HTR-8/SVneo (cell line): ENCODE measurements at regions not wholly inside any gene's neighbourhood (a gene's known extent, or its start where the extent isn't known, plus 50 kb on each side); places are given as distances from the start of the nearest gene placed in this dataset.
"Not testable (repeated sequence)": the region's sequence is repeated elsewhere in the genome, so short reads cannot be mapped to it uniquely, and the experiment has no call there.

Experiments
- DNase-seq: peaks from one replicate; pipeline ENCODE4 v3.0.0; 2011; ENCODE audit warnings: low spot score, mixed read lengths; ENCODE audit not compliant: insufficient read length
- FAIRE-seq: peaks from 2 replicates; lab custom pipeline; 2011; peaks lifted over from hg19 to GRCh38; lab: Jason Lieb, UNC

DNA sequence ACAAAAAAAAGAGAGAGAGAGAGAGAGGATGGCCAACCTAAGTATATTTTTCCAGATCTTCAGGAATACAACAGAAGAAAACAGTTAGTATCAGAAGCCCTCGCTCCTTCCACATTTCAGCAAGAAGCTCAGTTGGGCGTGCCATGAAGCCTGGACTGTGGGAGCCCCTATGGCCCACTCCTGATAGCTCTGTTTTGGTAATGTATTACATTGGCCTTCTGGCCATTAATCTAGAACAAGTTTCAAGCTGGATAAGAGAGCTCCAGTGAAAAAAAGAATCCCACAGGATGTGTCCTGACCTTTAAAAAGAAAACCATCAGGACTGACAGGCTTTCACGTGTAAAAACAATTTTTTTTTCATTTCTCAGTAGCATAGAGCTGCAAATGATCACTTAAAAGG is 197.9 kb downstream of the ICOS start:
- no peak for DNase-seq
- FAIRE-seq: no peak

DNA sequence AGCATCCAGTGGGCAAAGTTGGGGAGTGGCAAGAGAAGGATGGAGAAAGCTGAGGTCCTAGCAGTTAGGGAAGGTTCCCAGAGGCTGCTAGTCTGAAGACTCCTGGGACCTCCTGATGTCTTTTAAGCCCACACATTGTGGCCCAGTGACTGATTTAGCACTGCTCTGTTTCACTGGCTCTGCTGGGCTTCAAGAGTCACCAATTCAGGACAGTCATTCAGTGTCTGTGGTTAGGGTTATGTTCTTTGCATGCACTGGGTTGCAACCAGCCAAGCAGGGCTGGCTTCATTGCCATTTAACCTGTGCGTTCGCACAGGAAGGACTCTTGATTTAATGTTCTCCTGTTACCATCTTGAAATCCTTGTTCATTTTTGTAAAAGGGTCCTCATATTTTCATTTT is 199.2 kb downstream of the ICOS start:
- no peak for FAIRE-seq

DNA sequence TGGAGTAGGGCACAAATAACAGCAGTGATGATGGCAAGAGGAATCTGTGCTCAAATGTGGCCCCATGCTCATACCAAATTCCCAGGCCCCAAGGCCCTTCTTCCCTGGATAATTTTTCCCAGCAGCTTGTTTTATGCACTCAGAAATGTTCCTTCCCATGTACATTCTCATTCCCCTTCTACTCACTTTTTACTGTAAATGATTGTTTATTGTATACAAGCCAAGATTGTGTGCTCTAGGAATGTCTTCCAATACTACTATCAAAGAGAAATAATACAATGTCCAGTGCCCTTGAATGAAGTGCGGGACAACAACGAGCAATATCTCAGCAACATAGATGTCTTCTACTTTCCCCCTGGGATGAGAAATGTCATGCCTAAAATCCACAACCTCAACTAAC is 201.6 kb downstream of the ICOS start:
- no peak for DNase-seq
- FAIRE-seq: no peak

More for the DNA sequence above, 199.2 kb downstream of the ICOS start:
- DNase-seq: no peak

DNA sequence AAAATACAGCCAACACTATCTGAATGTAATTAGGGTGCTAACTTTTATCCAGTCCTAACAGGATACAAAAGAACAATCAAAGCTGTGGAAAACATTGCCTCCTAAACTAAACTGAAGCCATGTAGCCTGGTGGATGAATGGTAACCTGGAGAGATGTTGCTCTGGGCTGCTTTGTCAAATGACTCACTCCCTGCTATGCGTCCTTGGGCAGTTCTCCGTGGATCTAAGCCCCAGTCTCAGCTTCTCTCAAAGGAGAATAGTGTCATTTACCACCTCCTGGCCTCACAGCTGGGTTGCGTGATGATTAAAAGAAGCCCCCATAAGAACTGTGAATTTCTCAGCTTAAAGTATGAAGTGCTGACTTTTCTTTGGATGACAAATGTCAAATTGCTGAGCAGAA is 203.7 kb downstream of the ICOS start:
- DNase-seq: no peak
- FAIRE-seq: no peak

DNA sequence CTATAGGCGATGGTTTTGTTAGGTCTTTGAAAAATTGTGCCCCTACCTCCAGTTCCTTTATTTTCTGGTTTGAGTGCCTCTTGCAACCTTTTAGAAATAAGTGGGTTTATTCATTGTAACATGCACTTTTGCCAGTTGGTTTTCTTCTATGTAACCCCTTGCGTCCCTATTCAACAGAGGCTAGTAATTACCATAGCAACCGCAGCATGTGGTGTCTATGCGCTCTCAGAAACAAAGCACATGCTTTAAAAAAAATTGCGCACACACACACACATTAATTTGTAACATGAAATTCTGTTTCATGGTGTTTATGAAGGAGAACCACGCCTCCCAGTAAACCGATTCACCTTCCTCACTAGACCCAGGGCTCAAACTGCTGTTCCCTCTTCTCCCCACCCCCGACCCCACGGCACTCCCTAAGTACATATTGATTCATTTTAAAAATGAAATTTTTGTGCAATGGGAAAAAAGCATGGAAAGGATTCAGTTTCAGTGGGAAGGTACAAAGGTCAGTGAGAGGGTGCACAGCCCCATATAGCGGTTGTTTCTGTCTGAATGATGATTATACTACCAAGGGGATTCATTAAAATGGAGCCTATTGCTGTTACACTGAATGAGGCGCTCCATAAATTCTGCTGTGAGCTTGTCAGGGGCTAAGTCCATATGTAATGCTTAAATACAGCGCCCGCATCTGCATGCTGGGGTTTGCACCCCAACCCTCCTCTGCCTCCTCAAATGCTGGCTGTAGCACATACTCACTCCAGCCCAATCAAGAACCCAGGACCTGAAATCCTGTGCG is 206.9 kb downstream of the ICOS start:
- no peak for FAIRE-seq
- DNase-seq: no peak

DNA sequence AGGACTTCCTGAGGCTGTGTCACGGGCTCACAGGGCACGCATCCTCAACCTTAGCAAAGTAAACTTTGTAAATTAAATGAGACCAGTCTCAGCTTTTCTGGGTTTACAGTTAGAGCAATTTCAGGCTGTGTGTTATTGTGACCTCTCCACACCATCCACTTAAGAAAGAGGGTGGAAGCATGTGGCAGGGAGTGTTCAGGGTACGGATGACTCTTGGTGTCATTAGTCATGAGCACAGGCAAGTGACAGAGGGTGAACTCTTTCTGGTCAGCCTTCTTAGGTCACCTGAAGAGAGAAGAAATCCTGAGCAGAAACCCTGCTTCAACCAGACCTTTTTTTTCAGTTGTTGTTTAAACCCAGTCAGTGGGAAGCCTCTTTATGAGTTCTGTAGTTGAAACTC is 207.9 kb downstream of the ICOS start:
- DNase-seq (no peak), FAIRE-seq (no peak)

DNA sequence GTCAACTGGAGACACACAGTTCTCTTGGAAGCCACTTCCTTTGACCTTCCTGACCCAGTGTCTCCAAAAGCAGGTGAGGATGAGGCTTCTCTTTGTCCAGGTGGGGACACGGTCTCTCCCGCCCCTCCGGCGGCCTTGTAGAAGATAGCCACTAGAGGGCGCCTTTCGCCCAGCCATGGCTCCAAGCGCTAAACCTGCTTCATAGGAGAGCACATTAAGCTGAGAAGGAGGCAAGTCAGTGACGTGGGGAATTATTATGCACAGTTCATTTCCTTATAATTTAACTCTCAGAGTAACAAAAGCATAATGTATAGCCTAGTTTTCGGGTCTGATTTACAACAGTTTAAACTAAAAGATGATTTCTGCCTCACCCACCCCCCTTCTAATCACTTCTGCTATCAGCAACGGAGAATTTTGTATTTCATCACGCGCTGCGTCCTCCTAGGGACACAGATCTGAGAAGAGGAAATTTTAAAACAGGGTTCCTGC is 208.7 kb downstream of the ICOS start:
- no peak for FAIRE-seq
- DNase-seq: peak; percentile 55

DNA sequence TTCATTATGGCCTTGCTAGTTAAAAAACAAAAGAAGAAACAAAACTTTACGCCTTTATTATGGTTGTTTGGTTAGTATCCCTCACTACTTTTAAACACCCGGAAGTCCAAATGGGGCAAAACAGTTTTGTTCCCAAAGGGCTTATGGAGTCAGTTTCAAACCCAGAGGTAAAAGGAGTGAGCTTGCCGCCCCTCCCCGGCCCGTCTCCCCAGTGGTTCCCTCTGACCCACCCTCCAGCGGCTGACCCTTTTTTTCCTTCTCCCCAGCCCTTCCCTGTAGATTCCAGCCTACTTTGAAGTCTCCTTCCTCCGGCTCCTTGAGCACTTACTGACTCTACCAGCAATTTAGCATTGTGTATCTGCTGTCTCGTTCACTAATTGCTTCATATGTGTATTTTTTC is 209.2 kb downstream of the ICOS start:
- FAIRE-seq: no peak
- no peak for DNase-seq

DNA sequence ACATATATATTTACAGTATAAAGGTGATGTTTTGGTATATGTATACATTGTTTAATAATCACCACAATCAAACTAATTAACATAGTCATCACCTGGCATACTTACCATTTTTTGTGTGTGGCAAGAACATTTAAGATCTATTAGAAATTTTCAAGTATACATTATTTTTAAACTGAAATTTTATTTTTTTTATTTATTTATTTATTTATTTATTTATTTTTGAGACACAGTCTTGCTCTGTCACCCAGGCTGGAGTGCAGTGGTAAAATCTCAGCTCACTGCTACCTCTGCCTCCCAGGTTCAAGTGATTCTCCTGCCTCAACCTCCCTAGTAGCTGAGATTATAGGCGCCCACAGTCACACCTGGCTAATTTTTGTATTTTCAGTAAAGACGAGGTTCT is 210.5 kb downstream of the ICOS start:
- not testable (repeated sequence) for DNase-seq, FAIRE-seq

DNA sequence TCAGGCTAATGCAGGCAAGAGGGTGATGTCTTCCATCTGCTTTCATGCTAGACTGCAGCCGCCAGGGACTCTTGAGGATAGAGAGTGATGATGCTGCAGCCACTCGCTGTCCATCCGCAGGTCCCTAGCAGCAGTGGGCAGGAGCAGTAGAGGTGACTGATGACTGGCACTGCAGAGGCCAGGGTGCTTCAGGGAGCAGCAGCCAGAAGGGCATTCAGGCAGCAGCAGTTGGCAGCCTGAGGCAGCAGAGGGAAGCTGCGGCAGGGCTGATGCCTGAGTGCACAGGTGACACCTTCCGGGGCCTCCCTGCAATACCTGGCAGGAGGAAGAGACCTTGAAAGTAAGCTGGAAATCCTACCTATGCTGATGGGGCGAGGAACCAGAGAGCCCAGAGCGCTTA is 214.2 kb downstream of the ICOS start:
- DNase-seq: no peak
- no peak for FAIRE-seq

DNA sequence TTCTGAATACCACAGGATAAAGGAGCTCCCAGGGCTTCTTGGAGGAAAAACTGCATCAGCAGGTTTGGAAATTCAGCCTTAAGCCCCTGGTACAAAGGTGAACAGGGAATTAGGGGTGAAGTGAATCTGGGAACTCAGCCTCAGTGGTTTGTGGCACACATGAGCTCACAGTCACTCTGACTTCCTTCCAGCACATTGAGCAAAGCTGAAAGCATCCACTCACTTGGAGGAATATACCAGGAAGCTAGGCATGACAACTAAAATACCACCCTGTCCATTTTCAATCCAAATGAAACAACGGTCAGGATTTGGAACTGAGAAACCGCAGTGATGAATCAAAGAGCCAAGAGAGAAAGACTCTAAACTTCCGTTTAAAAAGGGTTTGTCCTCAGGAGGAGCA is 216.1 kb downstream of the ICOS start:
- no peak for DNase-seq
- FAIRE-seq: no peak

DNA sequence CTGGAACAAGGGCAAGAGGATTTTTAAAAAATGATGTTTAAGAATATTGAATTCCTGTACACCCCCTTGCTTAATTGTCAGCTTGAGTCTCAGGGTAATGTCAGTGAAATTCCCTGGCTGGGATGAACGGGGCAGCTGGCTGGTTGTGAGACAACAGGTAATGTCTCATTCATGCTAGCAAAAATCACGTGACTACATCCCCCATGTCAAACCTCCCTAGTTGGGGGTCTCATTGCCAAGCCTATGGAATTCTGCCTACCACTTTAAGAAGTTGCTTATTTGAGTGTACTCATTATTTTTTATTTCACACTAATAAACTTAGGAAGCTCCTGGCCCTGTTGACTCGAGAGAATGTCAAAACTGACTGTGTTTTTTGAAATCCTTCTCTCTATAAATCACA is 218.3 kb downstream of the ICOS start:
- FAIRE-seq (no peak), DNase-seq (no peak)

DNA sequence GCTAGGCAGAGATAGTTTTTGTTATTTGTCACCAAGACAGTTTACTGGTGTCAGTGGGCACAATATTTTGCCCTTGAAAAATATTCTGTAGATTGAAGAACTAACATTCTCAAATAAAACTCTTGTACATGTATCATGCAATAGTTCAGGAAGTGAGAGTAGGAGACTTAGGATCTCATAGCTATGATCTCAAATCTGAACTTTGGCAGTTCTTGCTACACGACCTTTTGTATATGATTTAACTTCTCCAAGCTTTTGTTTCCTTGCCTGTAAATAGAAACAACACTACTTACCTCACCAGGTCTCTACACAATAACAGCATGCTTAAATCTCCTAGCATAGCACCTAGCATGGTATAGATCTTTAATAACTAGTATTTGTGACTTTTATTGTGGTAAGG is 219.9 kb downstream of the ICOS start:
- DNase-seq: no peak
- no peak for FAIRE-seq

DNA sequence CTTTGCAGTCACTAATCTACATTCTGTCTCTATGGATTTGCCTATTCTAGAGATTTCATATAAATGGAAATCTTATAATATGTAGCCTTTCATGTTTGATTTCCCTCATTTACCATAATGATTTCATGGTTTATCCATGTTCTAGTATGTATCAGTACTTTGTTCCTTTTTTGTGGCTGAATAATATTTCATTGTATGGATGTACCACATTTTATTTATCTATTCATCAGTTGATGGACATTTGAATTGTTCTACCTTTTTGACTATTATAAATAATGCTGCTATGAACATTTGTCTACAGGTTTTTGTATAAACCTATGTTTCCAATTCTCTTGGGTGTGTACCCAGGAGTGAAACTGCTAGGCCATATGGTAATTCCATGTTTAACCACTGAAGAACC is 221.1 kb downstream of the ICOS start:
- FAIRE-seq: no peak
- DNase-seq: no peak

DNA sequence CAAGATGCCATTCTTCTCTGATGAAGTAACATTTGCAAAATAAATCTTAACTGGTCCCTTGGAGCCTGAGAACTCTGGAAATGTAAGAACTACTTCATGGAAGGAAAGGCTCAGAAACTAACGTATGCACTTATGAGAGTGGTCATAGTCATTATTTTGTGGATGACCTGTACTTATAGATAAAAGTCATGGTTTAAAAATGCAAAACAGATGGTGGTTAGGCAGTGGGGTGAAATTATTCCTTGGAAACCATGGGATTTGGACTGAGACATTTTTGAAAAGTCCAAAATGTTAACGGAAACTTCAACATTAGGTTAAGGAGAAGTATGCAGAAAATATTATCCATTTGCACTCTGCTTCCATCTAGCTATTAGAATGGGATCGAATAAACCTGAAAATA is 223.0 kb downstream of the ICOS start:
- FAIRE-seq (no peak), DNase-seq (no peak)

DNA sequence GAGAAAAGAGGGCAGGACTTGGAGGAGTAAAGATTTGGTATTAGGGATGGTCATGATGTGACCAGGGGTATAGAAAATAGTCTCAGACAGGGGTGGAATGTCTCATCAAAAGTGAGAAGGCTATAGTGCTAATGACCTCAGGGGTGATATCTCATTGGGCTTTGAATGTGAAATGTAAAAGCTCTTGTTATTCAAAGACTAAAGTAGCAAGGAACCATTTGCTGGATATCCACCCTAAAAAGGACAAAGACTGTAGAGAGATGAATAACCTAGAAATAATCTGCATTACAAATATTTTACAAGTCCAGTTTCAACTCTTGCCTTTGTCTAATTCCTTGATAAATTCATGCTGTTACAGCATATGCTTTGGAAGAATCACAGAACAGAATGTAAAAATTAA is 224.4 kb downstream of the ICOS start:
- no peak for DNase-seq
- no peak for FAIRE-seq

DNA sequence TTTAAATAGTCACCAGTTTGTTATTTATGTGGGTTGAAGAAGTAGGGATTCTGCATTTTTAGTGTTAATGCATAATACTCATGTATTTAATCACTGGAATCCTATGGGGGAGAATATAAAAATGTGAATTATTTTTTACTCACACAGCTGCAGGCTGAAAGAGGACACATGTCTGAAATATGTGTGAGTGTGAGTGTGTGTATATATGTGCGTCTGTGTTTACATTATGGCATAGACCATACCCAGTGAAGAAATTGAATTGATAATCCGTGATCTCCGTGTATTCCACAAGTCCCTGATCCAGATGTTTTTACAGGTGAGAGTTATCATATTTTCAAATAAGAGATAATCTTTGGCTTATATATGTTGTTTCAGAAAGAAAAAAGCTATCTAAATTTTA is 225.3 kb downstream of the ICOS start:
- FAIRE-seq: no peak
- DNase-seq: no peak

DNA sequence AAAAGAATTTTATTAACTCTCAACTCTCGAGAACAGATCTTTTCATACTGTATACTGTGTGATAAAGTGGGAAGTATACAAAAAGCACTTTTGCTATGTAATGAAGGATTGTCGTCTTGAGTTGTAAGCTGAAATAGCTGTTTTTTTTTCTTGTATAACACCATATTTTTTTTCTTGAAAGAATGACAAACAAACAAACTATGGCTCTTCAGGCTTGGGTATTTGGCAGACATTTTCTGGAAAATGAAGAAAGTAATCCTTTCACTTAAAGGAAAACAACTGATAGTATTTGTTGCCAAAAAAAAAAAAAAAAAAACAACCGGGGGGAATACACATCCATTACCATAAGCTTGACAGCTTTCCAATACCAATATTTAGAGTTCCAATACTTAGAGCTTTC is 230.4 kb downstream of the ICOS start:
- no peak for FAIRE-seq

DNA sequence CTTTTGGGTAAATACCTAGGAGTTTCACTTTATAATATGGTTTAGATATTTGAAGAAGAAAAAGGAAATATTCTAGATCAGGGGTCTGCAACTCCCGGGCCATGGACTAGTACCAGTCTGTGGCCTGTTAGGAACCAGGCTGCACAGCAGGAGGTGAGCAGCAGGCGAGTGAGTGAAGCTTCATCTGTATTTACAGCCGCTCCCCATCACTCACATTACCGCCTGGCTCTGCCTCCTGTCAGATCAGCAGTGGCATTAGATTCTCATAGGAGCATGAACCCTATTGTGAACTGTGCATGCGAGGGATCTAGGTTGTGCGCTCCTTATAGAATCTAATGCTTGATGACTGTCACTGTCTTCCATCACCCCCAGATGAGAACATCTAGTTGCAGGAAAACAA is 231.1 kb downstream of the ICOS start:
- DNase-seq, FAIRE-seq: not testable (repeated sequence)

More for the DNA sequence above, 230.4 kb downstream of the ICOS start:
- no peak for DNase-seq

DNA sequence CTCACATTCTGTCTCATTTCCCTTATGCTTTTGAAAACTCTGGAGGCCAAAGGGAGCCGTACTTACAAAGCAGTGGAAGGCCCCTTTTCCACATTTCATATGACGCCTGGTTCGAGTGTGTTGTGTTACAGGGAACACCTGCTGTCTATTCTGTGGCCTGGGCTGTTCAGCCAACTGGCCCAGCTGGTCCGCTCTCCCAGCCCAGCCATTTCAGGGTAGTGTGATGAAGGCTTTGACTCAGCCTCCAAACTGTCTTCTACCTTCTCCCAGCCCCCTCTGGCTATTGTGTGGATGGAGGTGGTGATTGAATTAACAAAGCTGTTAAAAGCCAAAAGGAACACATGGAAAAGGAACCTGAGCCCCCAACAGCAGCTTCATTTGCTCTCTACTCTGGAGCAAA is 233.8 kb downstream of the ICOS start:
- FAIRE-seq (no peak), DNase-seq (no peak)

DNA sequence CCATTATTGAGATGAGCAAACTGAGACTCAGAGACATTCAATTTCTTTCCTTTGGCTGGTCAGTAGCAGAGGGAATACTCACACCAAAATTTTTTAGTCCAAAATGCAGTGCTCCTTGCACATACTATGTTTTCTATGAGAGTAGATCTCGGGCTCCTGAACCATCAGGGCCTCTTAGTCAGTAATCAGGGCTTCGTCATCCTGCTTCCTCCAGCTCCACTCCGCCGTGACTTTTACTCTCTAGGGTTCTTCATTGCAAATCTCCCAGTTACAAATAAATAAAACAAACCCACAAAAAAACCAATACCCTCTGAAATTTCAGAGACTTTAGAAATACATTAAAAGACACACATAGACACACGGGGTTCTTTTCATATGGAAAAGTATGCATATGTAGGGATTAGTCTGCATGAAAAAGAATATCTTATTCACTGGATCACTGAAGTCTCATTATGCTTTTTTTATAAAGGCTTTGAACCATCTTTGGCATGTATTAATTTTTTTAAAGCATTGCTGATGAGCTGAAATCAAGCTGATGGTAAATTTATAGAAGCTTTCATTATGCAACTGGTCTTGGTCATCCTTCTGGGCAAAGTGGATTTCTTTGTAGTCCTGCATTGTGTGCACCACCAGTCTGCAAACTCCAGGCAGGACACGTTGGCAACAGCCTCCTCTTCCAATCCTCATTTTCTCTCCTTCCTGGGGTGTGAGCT is 235.0 kb downstream of the ICOS start:
- FAIRE-seq: no peak
- DNase-seq: no peak

DNA sequence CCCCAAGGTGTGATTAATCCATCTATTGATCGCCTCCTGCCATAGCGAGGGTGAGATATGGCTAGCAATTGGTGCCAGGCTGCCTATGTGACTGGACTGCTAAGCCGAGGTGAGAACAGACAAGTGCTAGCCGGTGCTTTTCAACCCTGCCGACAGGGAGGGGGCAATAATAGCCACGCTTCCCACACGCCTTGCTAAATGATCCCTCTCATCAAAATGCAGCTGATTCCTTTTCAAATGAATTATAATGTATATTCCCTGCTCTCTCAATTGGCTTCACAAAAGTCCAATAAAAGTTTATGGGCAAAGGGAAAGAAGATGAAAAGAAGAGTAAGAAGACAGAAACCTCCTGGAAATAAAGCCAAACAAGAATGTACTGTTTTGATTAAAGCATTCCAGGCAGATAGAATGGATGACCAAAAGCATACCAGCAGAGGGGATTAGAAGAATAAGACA is 235.6 kb downstream of the ICOS start:
- FAIRE-seq: no peak
- DNase-seq: no peak
